ENCODE measurements at regions not wholly inside any gene's neighbourhood (a gene's known extent, or its start where the extent isn't known, plus 50 kb on each side); places are given as distances from the start of the nearest gene placed in this dataset.

GRCh38 chr12:20272161-20272560 lies 96.2 kb upstream of the PDE3A start:
- TF ChIP-seq, protein P1, sequence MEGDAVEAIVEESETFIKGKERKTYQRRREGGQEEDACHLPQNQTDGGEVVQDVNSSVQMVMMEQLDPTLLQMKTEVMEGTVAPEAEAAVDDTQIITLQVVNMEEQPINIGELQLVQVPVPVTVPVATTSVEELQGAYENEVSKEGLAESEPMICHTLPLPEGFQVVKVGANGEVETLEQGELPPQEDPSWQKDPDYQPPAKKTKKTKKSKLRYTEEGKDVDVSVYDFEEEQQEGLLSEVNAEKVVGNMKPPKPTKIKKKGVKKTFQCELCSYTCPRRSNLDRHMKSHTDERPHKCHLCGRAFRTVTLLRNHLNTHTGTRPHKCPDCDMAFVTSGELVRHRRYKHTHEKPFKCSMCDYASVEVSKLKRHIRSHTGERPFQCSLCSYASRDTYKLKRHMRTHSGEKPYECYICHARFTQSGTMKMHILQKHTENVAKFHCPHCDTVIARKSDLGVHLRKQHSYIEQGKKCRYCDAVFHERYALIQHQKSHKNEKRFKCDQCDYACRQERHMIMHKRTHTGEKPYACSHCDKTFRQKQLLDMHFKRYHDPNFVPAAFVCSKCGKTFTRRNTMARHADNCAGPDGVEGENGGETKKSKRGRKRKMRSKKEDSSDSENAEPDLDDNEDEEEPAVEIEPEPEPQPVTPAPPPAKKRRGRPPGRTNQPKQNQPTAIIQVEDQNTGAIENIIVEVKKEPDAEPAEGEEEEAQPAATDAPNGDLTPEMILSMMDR (conservative IDR thresholded peaks at IDR 0.05 in 1 of 2, IDR thresholded peaks at IDR 0.05 in 1 of 2; ENCODE audit: low read depth in 1 of 2, low read length in 2 of 2), result no peak
- no peak for TF ChIP-seq EZH2 (IDR thresholded peaks at IDR 0.05; ENCODE audit: low read length, missing control alignments)

Data from fibroblast of lung (primary cell).